Mesenchymal stem cell (in vitro differentiated cells and primary cell): ENCODE measurements at regions not wholly inside any gene's neighbourhood (a gene's known extent, or its start where the extent isn't known, plus 50 kb on each side); places are given as distances from the start of the nearest gene placed in this dataset.

Experiments used
- DNase-seq: peaks from one replicate; pipeline ENCODE4 v3.0.0-alpha.2; 2013
- H2AFZ ChIP-seq: one replicate; pipeline ENCODE4 v1.6.1; 2013; ENCODE audit warnings: low read depth, mild to moderate bottlenecking, control low read depth, inconsistent platforms, low read length, moderate library complexity
- H2AK5ac ChIP-seq: 2 replicates; pipeline ENCODE4 v1.6.1; 2013; ENCODE audit warnings: low read length, moderate library complexity, mild to moderate bottlenecking, inconsistent platforms; ENCODE audit not compliant: severe bottlenecking
- H2BK120ac ChIP-seq: one replicate; pipeline ENCODE4 v1.6.1; 2013; ENCODE audit warnings: low read depth, mild to moderate bottlenecking, inconsistent platforms, low read length, moderate library complexity
- H2BK12ac ChIP-seq, 2 experiments: one replicate each; pipeline ENCODE4 v1.6.1; 2013; ENCODE audit warnings: inconsistent platforms in 2 of 2, low read length in 2 of 2, mild to moderate bottlenecking in 2 of 2, moderate library complexity in 2 of 2, control low read depth in 1 of 2
- H2BK15ac ChIP-seq: one replicate; pipeline ENCODE4 v1.6.1; 2013; ENCODE audit warnings: mild to moderate bottlenecking, low read depth, inconsistent platforms; ENCODE audit not compliant: poor library complexity, severe bottlenecking
- H2BK5ac ChIP-seq: 2 replicates; pipeline ENCODE4 v1.6.1; 2013; ENCODE audit warnings: low read depth, mild to moderate bottlenecking, low read length, control low read depth, inconsistent platforms; ENCODE audit not compliant: poor library complexity, severe bottlenecking
- H3K14ac ChIP-seq, 2 experiments: one replicate each; pipeline ENCODE4 v1.6.1; 2013; ENCODE audit warnings: inconsistent platforms in 2 of 2, low read length in 2 of 2, control low read depth in 1 of 2, mild to moderate bottlenecking in 1 of 2, moderate library complexity in 1 of 2
- H3K18ac ChIP-seq, 2 experiments: one replicate each; pipeline ENCODE4 v1.6.1; 2013; ENCODE audit warnings: inconsistent platforms in 2 of 2, low read length in 2 of 2, control low read depth in 1 of 2, low read depth in 1 of 2, mild to moderate bottlenecking in 1 of 2
- H3K23ac ChIP-seq, 2 experiments: one replicate each; pipeline ENCODE4 v1.6.1; 2013; ENCODE audit warnings: inconsistent platforms in 2 of 2, low read length in 2 of 2, mild to moderate bottlenecking in 2 of 2, moderate library complexity in 2 of 2, control low read depth in 1 of 2
- H3K27ac ChIP-seq: 2 replicates; pipeline ENCODE4 v1.5.1; 2013; ENCODE audit warnings: mild to moderate bottlenecking, moderate library complexity, low read length, control low read depth, inconsistent platforms; ENCODE audit not compliant: poor library complexity, severe bottlenecking
- H3K27me3 ChIP-seq, 2 experiments: 2 replicates each; pipeline versions ENCODE4 v1.6.1 to v1.7.0; 2013; ENCODE audit warnings: low read length in 2 of 2, mild to moderate bottlenecking in 2 of 2, moderate library complexity in 2 of 2, control low read depth in 1 of 2, inconsistent platforms in 1 of 2; ENCODE audit not compliant: control insufficient read depth in 1 of 2, insufficient read depth in 1 of 2
- H3K36me3 ChIP-seq, 2 experiments: 2 replicates each; pipeline versions ENCODE4 v1.6.1 to v1.7.0; 2013; ENCODE audit warnings: low read length in 2 of 2, control low read depth in 1 of 2, inconsistent platforms in 1 of 2, low read depth in 1 of 2, mild to moderate bottlenecking in 1 of 2; ENCODE audit not compliant: insufficient read depth in 2 of 2, control insufficient read depth in 1 of 2
- H3K4ac ChIP-seq, 2 experiments: one replicate each; pipeline ENCODE4 v1.6.1; 2013; ENCODE audit warnings: inconsistent platforms in 2 of 2, low read length in 2 of 2, mild to moderate bottlenecking in 2 of 2, moderate library complexity in 2 of 2, control low read depth in 1 of 2, low read depth in 1 of 2
- H3K4me1 ChIP-seq: 2 replicates; pipeline ENCODE4 v1.6.1; 2013; ENCODE audit warnings: low read depth, low read length, control low read depth; ENCODE audit not compliant: control insufficient read depth, insufficient read depth
- H3K4me2 ChIP-seq: 2 replicates; pipeline ENCODE4 v1.6.1; 2013; ENCODE audit warnings: low read length, mild to moderate bottlenecking, inconsistent platforms; ENCODE audit not compliant: poor library complexity, severe bottlenecking
- H3K4me3 ChIP-seq, 2 experiments: 2 replicates each; pipeline versions ENCODE4 v1.5.1 to v1.7.0; 2013; ENCODE audit warnings: low read length in 2 of 2, mild to moderate bottlenecking in 2 of 2, control low read depth in 1 of 2, low read depth in 1 of 2; ENCODE audit not compliant: insufficient read depth in 1 of 2
- H3K79me1 ChIP-seq: replicated peaks from 2 replicates; pipeline ENCODE4 v1.6.1; 2013; ENCODE audit warnings: mild to moderate bottlenecking, control low read depth, low read length, inconsistent platforms; ENCODE audit not compliant: poor library complexity, severe bottlenecking
- H3K9ac ChIP-seq: 2 replicates; pipeline ENCODE4 v1.7.0; 2013; ENCODE audit warnings: mild to moderate bottlenecking, low read length, moderate library complexity
- H3K9me3 ChIP-seq: 2 replicates; pipeline ENCODE4 v1.7.0; 2013; ENCODE audit warnings: mild to moderate bottlenecking, low read length; ENCODE audit not compliant: control insufficient read depth
- H4K8ac ChIP-seq: one replicate; pipeline ENCODE4 v1.6.1; 2013; ENCODE audit warnings: inconsistent platforms, mild to moderate bottlenecking, low read length, moderate library complexity
- H4K91ac ChIP-seq: one replicate; pipeline ENCODE4 v1.6.1; 2013; ENCODE audit warnings: mild to moderate bottlenecking, low read length, inconsistent platforms
- WGBS: methylation state at CpG from one replicate; pipeline ENCODE4 v1.1.7; 2013; ENCODE audit warnings: mixed read lengths; 5-methylcytosine and 5-hydroxymethylcytosine counted together

- Histone ChIP-seq H2BK120ac (no peak overlapping the region), H3K36me3 (no peaks in the 10 kb centered on the region), H2BK12ac (no peak overlapping the region), H3K4me3 (no peak overlapping the region), H3K4me2 (no peak overlapping the region), H3K79me1 (no peaks in the 10 kb centered on the region), H3K27ac (no peak overlapping the region), H3K4me1 (no peaks in the 10 kb centered on the region), H3K18ac (no peak overlapping the region), H3K27me3 (no peaks in the 10 kb centered on the region), H4K91ac (no peak overlapping the region), H2BK5ac (no peak overlapping the region), H2BK15ac (no peak overlapping the region), H2AFZ (no peak overlapping the region), H4K8ac (no peak overlapping the region), H3K23ac (no peak overlapping the region), H3K9me3 (peaks cover 14% of the 10 kb centered on the region), H3K9ac (no peak overlapping the region), H3K4ac (no peak overlapping the region), H2AK5ac (no peak overlapping the region), H3K14ac (no peak overlapping the region)
- 100% methylated on average over 3 of the region's 10 CpGs for WGBS
- DNase-seq = no peak
Observed at GRCh38 chr3:166489826-166490225, 652.6 kb upstream of the BCHE start.

- Histone ChIP-seq H3K4ac (no peak overlapping the region), H3K14ac (no peak overlapping the region), H3K4me2 (no peak overlapping the region), H3K79me1 (no peaks in the 10 kb centered on the region), H2BK12ac (no peak overlapping the region), H4K8ac (no peak overlapping the region), H2BK15ac (no peak overlapping the region), H3K27me3 (no peaks in the 10 kb centered on the region), H3K9ac (no peak overlapping the region), H2AFZ (no peak overlapping the region), H4K91ac (no peak overlapping the region), H3K23ac (no peak overlapping the region), H2BK5ac (no peak overlapping the region), H3K4me1 (no peaks in the 10 kb centered on the region), H3K18ac (no peak overlapping the region), H3K4me3 (no peak overlapping the region), H3K9me3 (peaks cover 14% of the 10 kb centered on the region), H3K36me3 (no peaks in the 10 kb centered on the region), H3K27ac (no peak overlapping the region), H2AK5ac (no peak overlapping the region), H2BK120ac (no peak overlapping the region)
- DNase-seq = no peak
- WGBS = 97% methylated on average over 5 of the region's 5 CpGs
Observed at GRCh38 chr3:166488977-166489672, 651.9 kb upstream of the BCHE start.

- Histone ChIP-seq H2AK5ac (no peak overlapping the region), H3K4me2 (no peak overlapping the region), H3K23ac (no peak overlapping the region), H2BK120ac (no peak overlapping the region), H3K9ac (no peak overlapping the region), H2BK15ac (no peak overlapping the region), H4K8ac (no peak overlapping the region), H3K4me3 (no peak overlapping the region), H3K4me1 (no peaks in the 10 kb centered on the region), H3K18ac (no peak overlapping the region), H3K36me3 (no peaks in the 10 kb centered on the region), H2AFZ (no peak overlapping the region), H3K27ac (no peak overlapping the region), H3K14ac (no peak overlapping the region), H3K9me3 (peaks cover 2% of the 10 kb centered on the region), H3K4ac (no peak overlapping the region), H2BK12ac (no peak overlapping the region), H2BK5ac (no peak overlapping the region), H3K79me1 (no peaks in the 10 kb centered on the region), H4K91ac (no peak overlapping the region), H3K27me3 (no peaks in the 10 kb centered on the region)
- DNase-seq = no peak
- no CpG with 5 or more reads among the region's 3 CpGs for WGBS
Observed at GRCh38 chr3:166484470-166484869, 647.2 kb upstream of the BCHE start.

GRCh38 chr3:166481340-166481739 lies 644.1 kb upstream of the BCHE start:
- H3K23ac ChIP-seq = no peak overlapping the region
- no peak overlapping the region for H4K8ac ChIP-seq
- no peak overlapping the region for H3K4me2 ChIP-seq
- H3K18ac ChIP-seq = no peak overlapping the region
- no peak overlapping the region for H3K27ac ChIP-seq
- no peak overlapping the region for H3K4ac ChIP-seq
- H3K4me1 ChIP-seq = no peaks in the 10 kb centered on the region
- H3K9me3 ChIP-seq = peaks cover 14% of the 10 kb centered on the region
- no peak overlapping the region for H3K9ac ChIP-seq
- H4K91ac ChIP-seq = no peak overlapping the region
- H3K27me3 ChIP-seq = no peaks in the 10 kb centered on the region
- no peak overlapping the region for H2BK5ac ChIP-seq
- no peak overlapping the region for H2BK15ac ChIP-seq
- H3K14ac ChIP-seq = no peak overlapping the region
- no peak overlapping the region for H2AK5ac ChIP-seq
- no peak overlapping the region for H2BK120ac ChIP-seq
- no peak overlapping the region for H2AFZ ChIP-seq
- H2BK12ac ChIP-seq = no peak overlapping the region
- no peak for DNase-seq
- H3K79me1 ChIP-seq = no peaks in the 10 kb centered on the region
- no peaks in the 10 kb centered on the region for H3K36me3 ChIP-seq
- no peak overlapping the region for H3K4me3 ChIP-seq
